Thoracic aorta (tissue), 2 donors: ENCODE measurements at regions not wholly inside any gene's neighbourhood (a gene's known extent, or its start where the extent isn't known, plus 50 kb on each side); places are given as distances from the start of the nearest gene placed in this dataset.
A peak's percentile ranks its signal among the peaks of the same experiment; 100 is the strongest.

Source experiments
- ATAC-seq: fragments of 150-250 bp; one replicate; pipeline ENCODE4 v1.8.0; 2017; ENCODE audit warnings: low read depth; ENCODE audit not compliant: insufficient number of reproducible peaks, low FRiP score
- DNase-seq: peaks from one replicate; pipeline ENCODE4 v3.0.0-alpha.2; 2020; ENCODE audit warnings: low spot score
- H3K27ac ChIP-seq, 2 donors: fragments of 200-600 bp; sonication (generic); 1 replicate in 1 of 2; 2 replicates in 1 of 2; pipeline ENCODE4 v1.5.1; 2016; ENCODE audit warnings: mild to moderate bottlenecking in 2 of 2, moderate library complexity in 2 of 2
- H3K27me3 ChIP-seq: fragments of 200-600 bp; sonication (generic); replicated peaks from 2 replicates; pipeline ENCODE4 v1.6.0; 2016; ENCODE audit warnings: mild to moderate bottlenecking; ENCODE audit not compliant: insufficient read depth
- H3K36me3 ChIP-seq: fragments of 200-600 bp; sonication (generic); one replicate; pipeline ENCODE4 v1.5.1; 2016
- H3K4me1 ChIP-seq, 2 donors: fragments of 200-600 bp; sonication (generic); 1 replicate in 1 of 2; 2 replicates in 1 of 2; pipeline versions ENCODE4 v1.5.1 to v1.6.0; 2016; ENCODE audit warnings: low read depth in 2 of 2, mild to moderate bottlenecking in 1 of 2; ENCODE audit not compliant: control insufficient read depth in 1 of 2
- H3K4me3 ChIP-seq: fragments of 200-600 bp; sonication (generic); 2 replicates; pipeline ENCODE4 v1.5.1; 2016; ENCODE audit warnings: mild to moderate bottlenecking
- H3K9me3 ChIP-seq: fragments of 200-600 bp; sonication (generic); 2 replicates; pipeline ENCODE4 v1.5.1; 2016
- CTCF ChIP-seq: fragments of 200-600 bp; sonication (generic); IDR thresholded peaks from one replicate; pipeline ENCODE4 v1.5.1; 2019; ENCODE audit warnings: antibody characterized with exemption

GRCh38 chr4:128416921-128417320 lies 129.3 kb upstream of the PGRMC2 start:
- DNase-seq (no peak), ATAC-seq (no peak)
- no peaks in the 10 kb centered on the region for H3K36me3 ChIP-seq
- no peaks in the 10 kb centered on the region for H3K4me1 ChIP-seq
- no peaks in the 10 kb centered on the region for H3K27me3 ChIP-seq
- H3K4me3 ChIP-seq, result no peak overlapping the region
- H3K27ac ChIP-seq, result no peak overlapping the region
- TF ChIP-seq CTCF, result no peak
- no peaks in the 10 kb centered on the region for H3K9me3 ChIP-seq

GRCh38 chr4:128410037-128410436 lies 122.4 kb upstream of the PGRMC2 start:
- Histone ChIP-seq H3K27ac (no peak overlapping the region), H3K4me3 (no peak overlapping the region), H3K27me3 (no peaks in the 10 kb centered on the region), H3K36me3 (no peaks in the 10 kb centered on the region), H3K9me3 (no peaks in the 10 kb centered on the region), H3K4me1 (no peaks in the 10 kb centered on the region)
- no peak for ATAC-seq
- no peak for TF ChIP-seq CTCF
- no peak for DNase-seq

GRCh38 chr4:128403586-128403985 lies 116.0 kb upstream of the PGRMC2 start:
- no peak overlapping the region for H3K4me3 ChIP-seq
- H3K9me3 ChIP-seq, result no peaks in the 10 kb centered on the region
- H3K27me3 ChIP-seq, result no peaks in the 10 kb centered on the region
- H3K36me3 ChIP-seq, result no peaks in the 10 kb centered on the region
- no peak for TF ChIP-seq CTCF
- DNase-seq (no peak), ATAC-seq (no peak)
- H3K27ac ChIP-seq, result no peak overlapping the region
- H3K4me1 ChIP-seq, result no peaks in the 10 kb centered on the region

GRCh38 chr4:128394778-128395177 lies 107.2 kb upstream of the PGRMC2 start:
- no peak for ATAC-seq
- no peak overlapping the region for H3K27ac ChIP-seq
- H3K36me3 ChIP-seq, result no peaks in the 10 kb centered on the region
- DNase-seq, result no peak
- no peak overlapping the region for H3K4me3 ChIP-seq
- no peak for TF ChIP-seq CTCF
- no peaks in the 10 kb centered on the region for H3K9me3 ChIP-seq
- no peaks in the 10 kb centered on the region for H3K27me3 ChIP-seq
- peaks cover 11 to 32% of the 10 kb centered on the region in 2 donors for H3K4me1 ChIP-seq

GRCh38 chr4:128393101-128393704 lies 105.6 kb upstream of the PGRMC2 start:
- peak overlapping the region; percentile 36 to 37 for H3K27ac ChIP-seq
- H3K4me1 ChIP-seq, result peaks cover 11 to 32% of the 10 kb centered on the region in 2 donors
- ATAC-seq, result no peak
- DNase-seq, result no peak
- H3K27me3 ChIP-seq, result no peaks in the 10 kb centered on the region
- peak overlapping the region; percentile 15 for H3K4me3 ChIP-seq
- no peaks in the 10 kb centered on the region for H3K9me3 ChIP-seq
- no peak for TF ChIP-seq CTCF
- H3K36me3 ChIP-seq, result no peaks in the 10 kb centered on the region
